IMR-90 (cell line): ENCODE measurements at regions not wholly inside any gene's neighbourhood (a gene's known extent, or its start where the extent isn't known, plus 50 kb on each side); places are given as distances from the start of the nearest gene placed in this dataset.
A peak's percentile ranks its signal among the peaks of the same experiment; 100 is the strongest.

Experiments
- CEBPB ChIP-seq: IDR thresholded peaks from 2 replicates; pipeline ENCODE4 v1.6.1; 2012; ENCODE audit warnings: low read depth, low read length, improper control_type of control experiment
- CTCF ChIP-seq: conservative IDR thresholded peaks from 2 replicates; pipeline ENCODE4 v1.5.1; 2012; ENCODE audit warnings: mild to moderate bottlenecking, low read depth, low read length, improper control_type of control experiment
- MAZ ChIP-seq: IDR thresholded peaks from 2 replicates; pipeline ENCODE4 v1.6.1; 2012; ENCODE audit warnings: low read depth, mild to moderate bottlenecking, low read length, improper control_type of control experiment, moderate library complexity, borderline replicate concordance
- MXI1 ChIP-seq: IDR thresholded peaks from 2 replicates; pipeline ENCODE4 v1.6.1; 2012; ENCODE audit warnings: low read depth, mild to moderate bottlenecking, low read length, moderate library complexity, borderline replicate concordance
- POLR2A ChIP-seq: IDR thresholded peaks from 2 replicates; pipeline ENCODE4 v1.6.1; 2012; ENCODE audit warnings: mild to moderate bottlenecking, low read depth, low read length
- RAD21 ChIP-seq: IDR thresholded peaks from 2 replicates; pipeline ENCODE4 v1.6.1; 2012; ENCODE audit warnings: low read length, improper control_type of control experiment
- SMC3 ChIP-seq: fragments of 150-350 bp; IDR thresholded peaks from 2 replicates; pipeline ENCODE4 v1.6.1; 2016; ENCODE audit warnings: low read depth, mild to moderate bottlenecking, antibody characterized with exemption, low read length, moderate library complexity
- TF ChIP-seq, protein P1 (sequence below): fragments of 150-350 bp; IDR thresholded peaks from 2 replicates; pipeline ENCODE4 v1.6.1; 2017; ENCODE audit warnings: mild to moderate bottlenecking, antibody characterized with exemption, low read length, low read depth

GRCh38 chr6:53734473-53735299, 60.1 kb upstream of the LRRC1 start:
- TF ChIP-seq CTCF (peak; percentile 37), CEBPB (0 out of 2 replicates have a peak, but pooled peaks have one; percentile 3), POLR2A (no peak), SMC3 (no peak), MXI1 (no peak), RAD21 (no peak), MAZ (no peak)
- TF ChIP-seq, protein P1, sequence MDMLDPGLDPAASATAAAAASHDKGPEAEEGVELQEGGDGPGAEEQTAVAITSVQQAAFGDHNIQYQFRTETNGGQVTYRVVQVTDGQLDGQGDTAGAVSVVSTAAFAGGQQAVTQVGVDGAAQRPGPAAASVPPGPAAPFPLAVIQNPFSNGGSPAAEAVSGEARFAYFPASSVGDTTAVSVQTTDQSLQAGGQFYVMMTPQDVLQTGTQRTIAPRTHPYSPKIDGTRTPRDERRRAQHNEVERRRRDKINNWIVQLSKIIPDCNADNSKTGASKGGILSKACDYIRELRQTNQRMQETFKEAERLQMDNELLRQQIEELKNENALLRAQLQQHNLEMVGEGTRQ = no peak
